Ishikawa (cell line): ENCODE measurements at regions not wholly inside any gene's neighbourhood (a gene's known extent, or its start where the extent isn't known, plus 50 kb on each side); places are given as distances from the start of the nearest gene placed in this dataset.

ENCODE experiments used
- CREB1 ChIP-seq: IDR thresholded peaks from 2 replicates; pipeline ENCODE4 v1.6.1; 2012; ENCODE audit warnings: low read depth
- EP300 ChIP-seq: IDR thresholded peaks from 2 replicates; pipeline ENCODE4 v1.6.1; 2012; ENCODE audit warnings: borderline replicate concordance
- FOXM1 ChIP-seq: IDR thresholded peaks from 2 replicates; pipeline ENCODE4 v1.6.1; 2012; ENCODE audit warnings: low read depth, borderline replicate concordance
- TAF1 ChIP-seq: IDR thresholded peaks from 2 replicates; pipeline ENCODE4 v1.6.1; 2012; ENCODE audit warnings: low read depth, mild to moderate bottlenecking
- TEAD4 ChIP-seq: IDR thresholded peaks from 2 replicates; pipeline ENCODE4 v1.6.1; 2012
- TF ChIP-seq, protein P1 (sequence below): IDR thresholded peaks from 2 replicates; pipeline ENCODE4 v1.6.1; 2012
- TF ChIP-seq, protein P2 (sequence below): IDR thresholded peaks from 2 replicates; pipeline ENCODE4 v1.6.1; 2012

GRCh38 chr5:96297867-96298266, 135.2 kb downstream of the PCSK1 start:
- TF ChIP-seq EP300, result no peak
- TF ChIP-seq, protein P1, sequence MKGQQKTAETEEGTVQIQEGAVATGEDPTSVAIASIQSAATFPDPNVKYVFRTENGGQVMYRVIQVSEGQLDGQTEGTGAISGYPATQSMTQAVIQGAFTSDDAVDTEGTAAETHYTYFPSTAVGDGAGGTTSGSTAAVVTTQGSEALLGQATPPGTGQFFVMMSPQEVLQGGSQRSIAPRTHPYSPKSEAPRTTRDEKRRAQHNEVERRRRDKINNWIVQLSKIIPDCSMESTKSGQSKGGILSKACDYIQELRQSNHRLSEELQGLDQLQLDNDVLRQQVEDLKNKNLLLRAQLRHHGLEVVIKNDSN, result no peak
- TF ChIP-seq, protein P2, sequence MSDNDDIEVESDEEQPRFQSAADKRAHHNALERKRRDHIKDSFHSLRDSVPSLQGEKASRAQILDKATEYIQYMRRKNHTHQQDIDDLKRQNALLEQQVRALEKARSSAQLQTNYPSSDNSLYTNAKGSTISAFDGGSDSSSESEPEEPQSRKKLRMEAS, result no peak
- TF ChIP-seq FOXM1, result no peak
- TF ChIP-seq CREB1, result no peak
- TF ChIP-seq TAF1, result no peak
- no peak for TF ChIP-seq TEAD4
